Limb (tissue), 2 donors: ENCODE measurements at regions not wholly inside any gene's neighbourhood (a gene's known extent, or its start where the extent isn't known, plus 50 kb on each side); places are given as distances from the start of the nearest gene placed in this dataset.
"Not testable (repeated sequence)": the region's sequence is repeated elsewhere in the genome, so short reads cannot be mapped to it uniquely, and the experiment has no call there.

Experiments used
- DNase-seq, 2 donors: peaks; one replicate each; pipeline ENCODE4 v3.0.0-alpha.2; 2016; ENCODE audit errors: extremely low spot score in 2 of 2

- DNase-seq = no peak
Measured at GRCh38 chr2:134014196-134014960, 239.5 kb upstream of the MGAT5 start.

- DNase-seq = no peak
Measured at GRCh38 chr2:134019871-134020270, 234.0 kb upstream of the MGAT5 start.

GRCh38 chr2:134020608-134021007 lies 233.3 kb upstream of the MGAT5 start:
- DNase-seq = no peak

- DNase-seq = no peak
Measured at GRCh38 chr2:134021830-134022524, 231.9 kb upstream of the MGAT5 start.

- DNase-seq = no peak
Measured at GRCh38 chr2:134023854-134024253, 230.0 kb upstream of the MGAT5 start.

GRCh38 chr2:134027980-134028379 lies 225.9 kb upstream of the MGAT5 start:
- no peak for DNase-seq

- DNase-seq = no peak
Measured at GRCh38 chr2:134029418-134029817, 224.5 kb upstream of the MGAT5 start.

- DNase-seq = no peak
Measured at GRCh38 chr2:134031539-134031938, 222.3 kb upstream of the MGAT5 start.

- no peak for DNase-seq
Measured at GRCh38 chr2:134035605-134036370, 218.1 kb upstream of the MGAT5 start.

- DNase-seq = no peak
Measured at GRCh38 chr2:134039912-134040581, 213.8 kb upstream of the MGAT5 start.

- DNase-seq = not testable (repeated sequence)
Measured at GRCh38 chr2:134040626-134041172, 213.2 kb upstream of the MGAT5 start.

- DNase-seq = no peak
Measured at GRCh38 chr2:134041877-134042276, 212.0 kb upstream of the MGAT5 start.

GRCh38 chr2:134043028-134043427 lies 210.8 kb upstream of the MGAT5 start:
- not testable (repeated sequence) for DNase-seq

GRCh38 chr2:134052173-134052572 lies 201.7 kb upstream of the MGAT5 start:
- DNase-seq = no peak

GRCh38 chr2:134056173-134056572 lies 197.7 kb upstream of the MGAT5 start:
- DNase-seq = no peak

- DNase-seq = not testable (repeated sequence)
Measured at GRCh38 chr2:134061066-134061465, 192.8 kb upstream of the MGAT5 start.

- not testable (repeated sequence) for DNase-seq
Measured at GRCh38 chr2:134062235-134062634, 191.6 kb upstream of the MGAT5 start.

- DNase-seq = not testable (repeated sequence)
Measured at GRCh38 chr2:134063916-134064315, 190.0 kb upstream of the MGAT5 start.

- no peak for DNase-seq
Measured at GRCh38 chr2:134070281-134070741, 183.6 kb upstream of the MGAT5 start.

GRCh38 chr2:134072341-134072740 lies 181.5 kb upstream of the MGAT5 start:
- no peak for DNase-seq

- no peak for DNase-seq
Measured at GRCh38 chr2:134073023-134073422, 180.8 kb upstream of the MGAT5 start.
